ENCODE measurements at regions not wholly inside any gene's neighbourhood (a gene's known extent, or its start where the extent isn't known, plus 50 kb on each side); places are given as distances from the start of the nearest gene placed in this dataset.

DNA sequence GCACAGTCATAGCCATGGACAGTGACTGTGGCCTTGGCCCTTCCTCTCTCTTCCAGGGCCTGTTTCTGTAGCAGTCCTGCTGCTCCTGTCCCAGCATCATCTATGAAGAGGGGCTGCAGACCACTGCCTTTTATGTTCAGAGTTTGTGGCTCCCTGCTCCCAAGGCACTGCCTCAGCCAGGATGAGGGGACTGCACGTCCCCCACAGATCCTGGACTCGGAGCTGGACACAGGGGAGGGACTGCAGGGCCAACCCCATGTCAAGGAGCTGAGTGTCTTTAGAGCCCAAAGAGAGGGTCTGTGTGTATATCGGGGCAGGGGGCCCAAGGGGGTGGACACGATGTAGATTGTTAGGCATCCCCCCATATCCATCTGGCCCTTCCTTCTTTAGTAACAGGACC is 60.6 kb upstream of the DIO3 start:
- TF ChIP-seq POLR2A (IDR thresholded peaks at IDR 0.05; ENCODE audit: low read length) (no peak), GATA1 (IDR thresholded peaks at IDR 0.05; ENCODE audit: low read depth, low read length) (no peak)
